BE2C (cell line): ENCODE measurements at regions not wholly inside any gene's neighbourhood (a gene's known extent, or its start where the extent isn't known, plus 50 kb on each side); places are given as distances from the start of the nearest gene placed in this dataset.

Experiments used
- DNase-seq: peaks from one replicate; pipeline ENCODE4 v3.0.0-alpha.2; 2020
- H3K27me3 ChIP-seq: fragments of 250-450 bp; sonication (Bioruptor Pico); 2 replicates; pipeline ENCODE4 v1.5.1; 2020; ENCODE audit warnings: mild to moderate bottlenecking
- H3K36me3 ChIP-seq: fragments of 250-450 bp; sonication (Bioruptor Pico); 2 replicates; pipeline ENCODE4 v1.5.1; 2020; ENCODE audit warnings: mild to moderate bottlenecking
- H3K4me1 ChIP-seq: fragments of 250-450 bp; sonication (Bioruptor Pico); 2 replicates; pipeline ENCODE4 v1.5.1; 2020
- H3K4me3 ChIP-seq: 2 replicates; pipeline ENCODE4 v1.5.1; 2011; ENCODE audit warnings: low read depth, low read length
- H3K9me3 ChIP-seq: fragments of 250-450 bp; sonication (Bioruptor Pico); 2 replicates; pipeline ENCODE4 v1.5.1; 2020
- CTCF ChIP-seq: IDR thresholded peaks from 2 replicates; pipeline ENCODE4 v1.5.1; 2012; ENCODE audit warnings: mild to moderate bottlenecking, low read depth, low read length

- Histone ChIP-seq H3K4me3 (no peak overlapping the region), H3K36me3 (no peaks in the 10 kb centered on the region), H3K9me3 (no peaks in the 10 kb centered on the region), H3K27me3 (0 out of 2 replicates have a peak, but pooled peaks cover 2% of the 10 kb centered on the region), H3K4me1 (no peaks in the 10 kb centered on the region)
- DNase-seq, result no peak
- TF ChIP-seq CTCF, result no peak
These were observed 161.6 kb upstream of the OBI1 start for GRCh38 chr13:78820541-78820940.

DNA sequence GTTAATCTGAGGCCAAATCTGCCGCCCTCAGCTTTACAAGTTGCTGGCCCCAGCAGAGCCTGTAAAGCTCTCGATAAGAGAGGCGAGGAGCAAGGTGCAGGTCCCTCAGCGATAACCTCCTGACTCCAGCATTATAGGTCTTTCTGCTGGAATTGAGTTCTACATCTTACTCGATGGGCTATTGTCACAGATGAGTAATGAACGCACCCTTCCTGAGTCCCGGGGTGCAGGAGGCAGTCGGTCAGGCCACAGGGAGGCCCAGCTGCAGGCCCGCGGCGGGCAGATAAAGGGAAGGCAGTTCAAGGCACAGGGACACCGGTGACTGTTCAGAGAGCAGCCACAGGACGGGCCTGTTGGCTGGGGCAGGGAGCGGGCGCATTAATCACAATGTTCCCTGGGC is 157.6 kb upstream of the OBI1 start:
- Histone ChIP-seq H3K27me3 (no peaks in the 10 kb centered on the region), H3K36me3 (no peaks in the 10 kb centered on the region), H3K9me3 (no peaks in the 10 kb centered on the region), H3K4me1 (no peaks in the 10 kb centered on the region), H3K4me3 (no peak overlapping the region)
- DNase-seq, result no peak
- TF ChIP-seq CTCF, result no peak

DNA sequence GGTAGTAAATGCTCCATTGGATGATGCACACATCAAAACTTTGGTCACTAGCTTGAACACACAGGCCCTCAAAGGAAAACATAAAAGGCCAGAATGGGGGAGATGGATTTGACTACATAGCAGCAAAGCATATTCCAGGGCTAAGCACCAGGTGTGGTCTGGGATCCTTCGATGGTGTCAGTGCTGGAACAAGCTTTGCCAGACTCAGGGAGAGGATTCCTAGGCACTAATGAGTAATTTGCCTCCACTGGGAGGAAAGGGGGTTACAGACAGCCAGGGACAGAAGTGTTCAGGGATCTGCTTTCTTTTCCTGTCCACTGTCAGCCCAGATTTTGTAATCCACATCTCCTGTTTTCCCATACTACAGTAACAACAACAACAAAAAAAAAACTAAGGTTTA is 157.2 kb upstream of the OBI1 start:
- TF ChIP-seq CTCF, result no peak
- Histone ChIP-seq H3K36me3 (no peaks in the 10 kb centered on the region), H3K9me3 (no peaks in the 10 kb centered on the region), H3K27me3 (no peaks in the 10 kb centered on the region), H3K4me3 (no peak overlapping the region), H3K4me1 (no peaks in the 10 kb centered on the region)
- no peak for DNase-seq

DNA sequence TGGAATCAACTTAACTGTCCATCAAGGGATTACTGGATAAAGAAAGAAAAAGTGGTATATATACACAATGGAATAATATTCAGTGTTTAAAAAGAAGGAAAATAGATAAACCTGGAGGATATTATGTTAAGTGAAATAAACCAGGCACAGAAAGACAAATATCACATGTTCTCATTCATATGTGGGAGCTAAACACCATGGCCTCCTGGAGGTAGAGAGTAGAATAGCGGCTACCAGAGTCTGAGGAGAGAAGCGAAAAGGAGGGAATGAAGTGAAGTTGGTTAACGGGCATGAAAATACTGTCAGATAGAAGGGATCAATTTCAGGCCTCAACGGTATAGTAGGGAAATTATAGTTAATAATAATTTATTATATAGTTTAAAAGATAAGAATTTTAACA is 147.5 kb upstream of the OBI1 start:
- Histone ChIP-seq H3K4me3 (no peak overlapping the region), H3K36me3 (no peaks in the 10 kb centered on the region), H3K9me3 (no peaks in the 10 kb centered on the region), H3K4me1 (no peaks in the 10 kb centered on the region), H3K27me3 (no peaks in the 10 kb centered on the region)
- DNase-seq, result no peak
- peak; percentile 51 for TF ChIP-seq CTCF

DNA sequence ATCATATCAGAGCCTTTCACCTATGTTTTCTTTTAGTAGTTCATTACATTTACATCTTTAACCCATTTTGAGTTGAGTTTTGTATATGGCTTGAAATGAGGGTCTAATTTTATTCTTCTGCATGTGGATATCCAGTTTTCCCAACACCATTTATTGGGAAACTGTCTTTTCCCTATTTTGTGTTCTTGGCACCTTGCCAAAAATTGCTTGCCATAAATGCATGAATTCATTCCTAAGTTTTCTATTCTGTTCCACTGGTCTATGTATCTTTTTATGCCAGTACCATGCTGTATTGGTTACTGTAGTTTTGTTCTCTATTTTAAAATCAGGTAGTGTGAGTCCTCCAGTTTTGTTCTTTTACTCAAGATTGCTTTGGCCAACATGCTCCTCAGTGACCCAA is 144.0 kb upstream of the OBI1 start:
- Histone ChIP-seq H3K27me3 (no peaks in the 10 kb centered on the region), H3K9me3 (no peaks in the 10 kb centered on the region), H3K36me3 (no peaks in the 10 kb centered on the region), H3K4me3 (no peak overlapping the region), H3K4me1 (no peaks in the 10 kb centered on the region)
- no peak for TF ChIP-seq CTCF
- DNase-seq, result no peak

- Histone ChIP-seq H3K4me3 (no peak overlapping the region), H3K27me3 (peaks cover 6% of the 10 kb centered on the region), H3K36me3 (no peaks in the 10 kb centered on the region), H3K4me1 (no peaks in the 10 kb centered on the region), H3K9me3 (no peaks in the 10 kb centered on the region)
- no peak for DNase-seq
- no peak for TF ChIP-seq CTCF
These were observed 128.2 kb upstream of the OBI1 start for GRCh38 chr13:78787190-78787589.
